RWPE2 (cell line): ENCODE measurements at regions not wholly inside any gene's neighbourhood (a gene's known extent, or its start where the extent isn't known, plus 50 kb on each side); places are given as distances from the start of the nearest gene placed in this dataset.
A peak's percentile ranks its signal among the peaks of the same experiment; 100 is the strongest.

Experiments used
- ATAC-seq: fragments of 200-7000 bp; cut with Tn5 transposase; 3 replicates; pipeline ENCODE4 v1.9.1; 2021; ENCODE audit warnings: low read depth
- DNase-seq: peaks from one replicate; pipeline ENCODE4 v3.0.0-alpha.2; 2020; ENCODE audit warnings: low spot score
- H3K27ac ChIP-seq: fragments of 450-650 bp; 2 replicates; pipeline ENCODE4 v1.5.1; 2017; ENCODE audit warnings: mild to moderate bottlenecking; ENCODE audit not compliant: poor library complexity, severe bottlenecking
- H3K27me3 ChIP-seq: fragments of 250-450 bp; sonication (Bioruptor Pico); 2 replicates; pipeline ENCODE4 v1.5.1; 2021; ENCODE audit warnings: mild to moderate bottlenecking, moderate library complexity; ENCODE audit not compliant: insufficient read depth, poor library complexity, severe bottlenecking
- H3K36me3 ChIP-seq: fragments of 250-450 bp; sonication (Bioruptor Pico); 2 replicates; pipeline ENCODE4 v1.5.1; 2020; ENCODE audit warnings: low read depth, mild to moderate bottlenecking, moderate library complexity
- H3K4me1 ChIP-seq: fragments of 250-450 bp; sonication (Bioruptor Pico); 2 replicates; pipeline ENCODE4 v1.5.1; 2021; ENCODE audit warnings: mild to moderate bottlenecking, moderate library complexity; ENCODE audit not compliant: insufficient read depth, poor library complexity, severe bottlenecking
- H3K4me3 ChIP-seq: fragments of 250-450 bp; sonication (Bioruptor Pico); 2 replicates; pipeline ENCODE4 v1.5.1; 2021; ENCODE audit warnings: mild to moderate bottlenecking, moderate library complexity; ENCODE audit not compliant: severe bottlenecking
- H3K9me3 ChIP-seq: fragments of 250-450 bp; sonication (Bioruptor Pico); 2 replicates; pipeline ENCODE4 v1.5.1; 2021; ENCODE audit warnings: mild to moderate bottlenecking, moderate library complexity; ENCODE audit not compliant: severe bottlenecking
- TF ChIP-seq, protein P1 (sequence below): fragments of 450-650 bp; IDR thresholded peaks from one replicate; pipeline ENCODE4 v1.5.1; 2017; ENCODE audit warnings: mild to moderate bottlenecking, moderate library complexity; ENCODE audit not compliant: poor library complexity, severe bottlenecking

DNA sequence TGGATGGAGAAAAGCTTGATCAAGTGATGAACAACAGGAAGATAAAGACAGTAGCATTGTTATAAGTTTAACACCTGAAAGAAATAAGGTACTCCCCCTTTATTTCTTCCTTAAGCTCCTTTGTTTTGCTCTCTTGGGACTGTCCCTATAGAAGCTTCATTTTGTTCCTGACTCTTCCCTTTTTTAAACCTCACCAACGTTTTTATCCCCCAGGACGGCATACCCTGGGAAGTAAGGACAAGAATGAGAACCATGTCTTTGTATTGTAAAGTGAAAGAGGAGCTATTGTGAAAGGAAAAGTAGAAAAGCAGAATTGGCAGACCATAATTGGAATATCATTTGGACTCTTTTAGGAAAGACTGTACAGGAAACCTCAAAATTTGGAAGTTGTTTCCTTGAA, 1368.6 kb upstream of the C9orf72 start:
- no peak for DNase-seq
- no peak overlapping the region for H3K27ac ChIP-seq
- ATAC-seq: no peak

DNA sequence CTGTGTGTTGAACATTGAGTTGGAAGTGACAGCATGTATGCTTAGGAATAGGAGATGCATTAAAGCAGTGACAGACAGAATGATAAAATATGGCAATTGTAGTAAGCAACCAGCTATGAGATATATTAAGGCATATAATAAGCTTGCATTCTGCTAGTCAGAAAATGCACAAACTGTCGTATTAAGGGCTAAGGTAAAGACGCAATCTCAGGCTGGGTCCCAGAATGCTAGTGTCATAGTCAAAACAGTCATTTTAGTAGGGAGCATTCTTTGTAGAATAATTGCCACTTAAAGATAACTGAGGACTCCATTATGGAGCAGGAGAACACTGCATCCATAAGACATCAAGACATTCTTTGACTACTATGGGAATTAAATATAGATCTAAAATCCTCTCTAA, 1369.7 kb upstream of the C9orf72 start:
- Histone ChIP-seq H3K4me1 (no peaks in the 10 kb centered on the region), H3K4me3 (no peak overlapping the region), H3K27me3 (peaks cover 3% of the 10 kb centered on the region), H3K27ac (no peak overlapping the region), H3K9me3 (no peaks in the 10 kb centered on the region), H3K36me3 (no peaks in the 10 kb centered on the region)
- ATAC-seq: no peak
- TF ChIP-seq, protein P1, sequence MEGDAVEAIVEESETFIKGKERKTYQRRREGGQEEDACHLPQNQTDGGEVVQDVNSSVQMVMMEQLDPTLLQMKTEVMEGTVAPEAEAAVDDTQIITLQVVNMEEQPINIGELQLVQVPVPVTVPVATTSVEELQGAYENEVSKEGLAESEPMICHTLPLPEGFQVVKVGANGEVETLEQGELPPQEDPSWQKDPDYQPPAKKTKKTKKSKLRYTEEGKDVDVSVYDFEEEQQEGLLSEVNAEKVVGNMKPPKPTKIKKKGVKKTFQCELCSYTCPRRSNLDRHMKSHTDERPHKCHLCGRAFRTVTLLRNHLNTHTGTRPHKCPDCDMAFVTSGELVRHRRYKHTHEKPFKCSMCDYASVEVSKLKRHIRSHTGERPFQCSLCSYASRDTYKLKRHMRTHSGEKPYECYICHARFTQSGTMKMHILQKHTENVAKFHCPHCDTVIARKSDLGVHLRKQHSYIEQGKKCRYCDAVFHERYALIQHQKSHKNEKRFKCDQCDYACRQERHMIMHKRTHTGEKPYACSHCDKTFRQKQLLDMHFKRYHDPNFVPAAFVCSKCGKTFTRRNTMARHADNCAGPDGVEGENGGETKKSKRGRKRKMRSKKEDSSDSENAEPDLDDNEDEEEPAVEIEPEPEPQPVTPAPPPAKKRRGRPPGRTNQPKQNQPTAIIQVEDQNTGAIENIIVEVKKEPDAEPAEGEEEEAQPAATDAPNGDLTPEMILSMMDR: no peak
- DNase-seq: no peak

More for the DNA sequence above, 1368.6 kb upstream of the C9orf72 start:
- H3K4me3 ChIP-seq: no peak overlapping the region
- H3K4me1 ChIP-seq: no peaks in the 10 kb centered on the region
- TF ChIP-seq, protein P1: no peak
- no peaks in the 10 kb centered on the region for H3K36me3 ChIP-seq
- H3K9me3 ChIP-seq: no peaks in the 10 kb centered on the region
- no peaks in the 10 kb centered on the region for H3K27me3 ChIP-seq

DNA sequence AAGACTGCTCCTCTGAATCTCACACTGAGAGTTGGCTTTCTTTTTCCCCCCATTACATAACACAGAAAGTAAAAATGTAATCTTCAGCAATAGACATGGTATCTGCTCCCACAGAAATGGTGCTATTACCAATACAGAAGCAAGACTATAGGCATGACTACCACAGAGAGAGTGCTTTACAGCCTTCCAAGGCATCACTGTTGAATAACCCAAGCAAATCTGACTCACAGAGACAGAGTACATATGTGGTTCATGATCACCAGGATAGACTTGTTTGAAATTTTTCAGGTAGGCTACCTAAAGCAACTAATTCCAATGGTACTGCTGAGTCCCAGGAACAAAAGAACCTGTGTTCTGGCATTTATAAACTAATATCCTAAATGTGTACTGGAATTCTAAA, 1373.4 kb upstream of the C9orf72 start:
- DNase-seq: no peak
- Histone ChIP-seq H3K9me3 (no peaks in the 10 kb centered on the region), H3K4me3 (no peak overlapping the region), H3K4me1 (no peaks in the 10 kb centered on the region), H3K27ac (no peak overlapping the region), H3K27me3 (peaks cover 3% of the 10 kb centered on the region), H3K36me3 (no peaks in the 10 kb centered on the region)
- ATAC-seq: peak; percentile 25; the same call in 1 of the 3 replicates
- TF ChIP-seq, protein P1: no peak

DNA sequence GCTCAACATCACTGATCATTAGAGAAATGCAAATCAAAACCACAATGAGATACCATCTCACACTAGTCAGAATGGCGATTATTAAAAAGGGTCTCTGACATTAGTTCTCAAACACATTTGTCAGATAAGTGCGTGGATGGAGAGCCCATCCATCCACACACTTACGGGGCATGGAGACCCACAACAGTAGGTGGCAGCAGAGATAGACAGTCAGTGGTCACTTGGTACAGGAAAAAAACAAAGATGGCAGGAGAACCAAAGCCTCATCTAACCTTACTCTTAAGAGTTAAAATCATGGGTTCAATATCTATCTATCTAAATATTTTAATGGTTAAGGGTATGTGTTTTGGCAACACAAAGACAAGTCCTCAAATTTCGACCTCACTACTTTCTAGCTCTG, 1378.7 kb upstream of the C9orf72 start:
- Histone ChIP-seq H3K27me3 (peaks cover 3% of the 10 kb centered on the region), H3K27ac (no peak overlapping the region), H3K36me3 (no peaks in the 10 kb centered on the region), H3K9me3 (no peaks in the 10 kb centered on the region), H3K4me3 (no peak overlapping the region), H3K4me1 (no peaks in the 10 kb centered on the region)
- TF ChIP-seq, protein P1: peak; percentile 49
- no peak for DNase-seq
- peak; percentile 46; the same call in 1 of the 3 replicates for ATAC-seq

DNA sequence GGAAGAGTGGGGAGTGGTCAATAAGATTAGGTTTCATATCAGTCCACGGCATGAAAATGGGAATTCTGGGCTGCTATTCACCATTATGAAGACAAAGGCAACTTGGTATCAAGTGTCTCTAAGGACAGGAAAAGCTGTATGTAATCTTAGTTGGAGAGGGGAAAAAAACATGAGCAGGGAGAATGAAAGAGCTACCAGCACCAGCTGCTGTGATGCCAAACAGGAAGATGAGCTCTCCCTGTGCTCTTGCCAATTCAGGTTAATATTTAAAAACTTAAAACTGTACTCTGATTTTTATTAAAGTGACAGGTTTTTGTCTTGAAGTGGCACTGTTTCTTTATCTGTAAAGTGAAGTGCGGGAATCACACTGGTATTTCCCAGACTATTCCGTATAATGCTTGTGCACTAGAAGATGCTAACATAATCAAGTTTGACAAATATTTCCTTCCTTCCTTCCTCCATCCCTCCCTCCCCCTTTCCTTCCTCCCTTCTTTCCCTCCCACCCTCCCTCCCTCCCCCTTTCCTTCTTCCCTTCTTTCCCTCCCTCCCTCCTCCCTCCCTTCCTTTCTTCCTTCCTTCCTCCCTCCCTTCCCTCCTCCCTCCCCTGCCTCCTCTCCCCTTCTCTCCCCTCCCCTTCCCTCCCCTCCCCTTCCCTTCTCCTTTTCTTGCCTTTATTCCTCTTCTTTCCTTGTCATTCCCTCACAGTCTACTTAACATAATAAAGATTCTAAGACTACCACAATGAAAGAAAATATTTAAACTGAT, 1383.0 kb upstream of the C9orf72 start:
- TF ChIP-seq, protein P1: no peak
- H3K9me3 ChIP-seq: no peaks in the 10 kb centered on the region
- no peak overlapping the region for H3K4me3 ChIP-seq
- no peaks in the 10 kb centered on the region for H3K4me1 ChIP-seq
- H3K27ac ChIP-seq: no peak overlapping the region
- H3K27me3 ChIP-seq: no peaks in the 10 kb centered on the region
- DNase-seq: no peak
- no peak for ATAC-seq
- no peaks in the 10 kb centered on the region for H3K36me3 ChIP-seq
